GM23338 (cell line): ENCODE measurements at regions not wholly inside any gene's neighbourhood (a gene's known extent, or its start where the extent isn't known, plus 50 kb on each side); places are given as distances from the start of the nearest gene placed in this dataset.

ENCODE experiments used
- ATAC-seq: fragments of 200-7000 bp; cut with Tn5 transposase; 3 replicates; pipeline ENCODE4 v1.9.1; 2020
- DNase-seq: peaks from one replicate; pipeline ENCODE4 v3.0.0-alpha.2; 2015; ENCODE audit warnings: low spot score
- H2AFZ ChIP-seq: fragments of 200-600 bp; sonication (generic); 2 replicates; pipeline ENCODE4 v1.8.0; 2016; ENCODE audit warnings: antibody characterized with exemption, mild to moderate bottlenecking, moderate library complexity
- H3F3A ChIP-seq: fragments of 200-600 bp; sonication (generic); replicated peaks from 2 replicates; pipeline ENCODE4 v1.8.0; 2017; ENCODE audit warnings: antibody characterized with exemption, mixed run types, low read depth
- H3K27ac ChIP-seq: fragments of 200-600 bp; sonication (generic); 2 replicates; pipeline ENCODE4 v1.6.1; 2016; ENCODE audit warnings: low read depth
- H3K27me3 ChIP-seq: fragments of 200-600 bp; sonication (generic); 2 replicates; pipeline ENCODE4 v1.8.0; 2016; ENCODE audit warnings: mild to moderate bottlenecking, mixed run types, moderate library complexity; ENCODE audit not compliant: insufficient read depth
- H3K36me3 ChIP-seq: fragments of 200-600 bp; sonication (generic); 2 replicates; pipeline ENCODE4 v1.8.0; 2016; ENCODE audit warnings: mild to moderate bottlenecking; ENCODE audit not compliant: insufficient read depth
- H3K4me1 ChIP-seq: fragments of 200-600 bp; sonication (generic); 2 replicates; pipeline ENCODE4 v1.8.0; 2016; ENCODE audit warnings: mild to moderate bottlenecking, moderate library complexity; ENCODE audit not compliant: insufficient read depth
- H3K4me2 ChIP-seq: fragments of 200-600 bp; sonication (generic); 2 replicates; pipeline ENCODE4 v1.7.1; 2017; ENCODE audit warnings: mixed run types
- H3K4me3 ChIP-seq: fragments of 200-600 bp; sonication (generic); 2 replicates; pipeline ENCODE4 v1.6.1; 2016; ENCODE audit warnings: mixed run types
- H3K79me2 ChIP-seq: fragments of 200-600 bp; sonication (generic); replicated peaks from 2 replicates; pipeline ENCODE4 v1.8.0; 2017; ENCODE audit warnings: mild to moderate bottlenecking; ENCODE audit not compliant: insufficient read depth
- H3K9me2 ChIP-seq: fragments of 200-600 bp; sonication (generic); 2 replicates; pipeline ENCODE4 v1.8.0; 2017; ENCODE audit not compliant: insufficient read depth
- H4K20me1 ChIP-seq: fragments of 200-600 bp; sonication (generic); replicated peaks from 2 replicates; pipeline ENCODE4 v1.8.0; 2017; ENCODE audit warnings: mild to moderate bottlenecking; ENCODE audit not compliant: insufficient read depth
- H3K27ac Mint-ChIP-seq: 2 replicates; pipeline ENCODE4 v1.8.0; 2020; ENCODE audit warnings: inconsistent platforms, mild to moderate bottlenecking, moderate library complexity, mixed read lengths
- H3K27me3 Mint-ChIP-seq: 3 replicates; pipeline ENCODE4 v1.8.0; 2022; ENCODE audit warnings: low read depth, mild to moderate bottlenecking, moderate library complexity, mixed read lengths, inconsistent platforms; ENCODE audit not compliant: insufficient read depth, poor library complexity
- H3K36me3 Mint-ChIP-seq: 3 replicates; pipeline ENCODE4 v1.8.0; 2021; ENCODE audit warnings: low read depth, mild to moderate bottlenecking, inconsistent platforms, moderate library complexity, mixed read lengths
- H3K4me1 Mint-ChIP-seq: 3 replicates; pipeline ENCODE4 v1.8.0; 2020; ENCODE audit warnings: mild to moderate bottlenecking, inconsistent platforms, mixed read lengths
- H3K4me3 Mint-ChIP-seq: 3 replicates; pipeline ENCODE4 v1.8.0; 2021; ENCODE audit warnings: moderate library complexity, mild to moderate bottlenecking, inconsistent platforms, mixed read lengths
- H3K9me3 Mint-ChIP-seq: 3 replicates; pipeline ENCODE4 v1.8.0; 2020; ENCODE audit warnings: moderate library complexity, mild to moderate bottlenecking, inconsistent platforms, mixed read lengths
- CREB1 ChIP-seq: fragments of 250-450 bp; sonication (Bioruptor Pico); IDR thresholded peaks from 2 replicates; pipeline ENCODE4 v1.5.0; 2020; ENCODE audit warnings: low read depth, mild to moderate bottlenecking, moderate library complexity
- EZH2 ChIP-seq: fragments of 200-600 bp; sonication (generic); IDR thresholded peaks from one replicate; pipeline ENCODE4 v1.8.0; 2017; ENCODE audit warnings: antibody characterized with exemption, mild to moderate bottlenecking, low read depth; ENCODE audit not compliant: unreplicated experiment
- EZH2phosphoT487 ChIP-seq: fragments of 200-600 bp; sonication (generic); IDR thresholded peaks from one replicate; pipeline ENCODE4 v1.8.1; 2018; ENCODE audit warnings: antibody characterized with exemption; ENCODE audit not compliant: unreplicated experiment
- JUNB ChIP-seq: IDR thresholded peaks from one replicate; pipeline ENCODE4 v1.6.1; 2016; ENCODE audit warnings: antibody characterized with exemption; ENCODE audit not compliant: unreplicated experiment
- NANOG ChIP-seq: IDR thresholded peaks from 2 replicates; pipeline ENCODE4 v1.6.1; 2016; ENCODE audit warnings: antibody characterized with exemption, borderline replicate concordance
- POLR2AphosphoS5 ChIP-seq: IDR thresholded peaks from 2 replicates; pipeline ENCODE4 v1.6.1; 2016; ENCODE audit warnings: antibody characterized with exemption, low read depth
- REST ChIP-seq: IDR thresholded peaks from one replicate; pipeline ENCODE4 v1.6.1; 2018; ENCODE audit warnings: antibody characterized with exemption; ENCODE audit not compliant: unreplicated experiment
- STAT1 ChIP-seq: IDR thresholded peaks from one replicate; pipeline ENCODE4 v1.6.1; 2016; ENCODE audit warnings: antibody characterized with exemption; ENCODE audit not compliant: unreplicated experiment
- ZNF114 ChIP-seq: fragments of 250-450 bp; sonication (Bioruptor Pico); IDR thresholded peaks from 2 replicates; pipeline ENCODE4 v1.5.0; 2020; ENCODE audit warnings: mild to moderate bottlenecking, moderate library complexity
- ZNF331 ChIP-seq: fragments of 250-450 bp; sonication (Bioruptor Pico); IDR thresholded peaks from 2 replicates; pipeline ENCODE4 v1.5.0; 2020; ENCODE audit warnings: low read depth, mild to moderate bottlenecking, moderate library complexity
- TF ChIP-seq, protein P1 (sequence below): IDR thresholded peaks from 2 replicates; pipeline ENCODE4 v1.6.1; 2016; ENCODE audit warnings: antibody characterized with exemption
- TF ChIP-seq, protein P2 (sequence below), 2 experiments: fragments of 200-600 bp in 1 of 2; sonication (generic) in 1 of 2; conservative IDR thresholded peaks; 2 replicates each; pipeline versions ENCODE4 v1.5.1 to v1.6.1; 2016 to 2017; ENCODE audit warnings: antibody characterized with exemption in 2 of 2, low read depth in 2 of 2, mild to moderate bottlenecking in 2 of 2, moderate library complexity in 1 of 2

DNA sequence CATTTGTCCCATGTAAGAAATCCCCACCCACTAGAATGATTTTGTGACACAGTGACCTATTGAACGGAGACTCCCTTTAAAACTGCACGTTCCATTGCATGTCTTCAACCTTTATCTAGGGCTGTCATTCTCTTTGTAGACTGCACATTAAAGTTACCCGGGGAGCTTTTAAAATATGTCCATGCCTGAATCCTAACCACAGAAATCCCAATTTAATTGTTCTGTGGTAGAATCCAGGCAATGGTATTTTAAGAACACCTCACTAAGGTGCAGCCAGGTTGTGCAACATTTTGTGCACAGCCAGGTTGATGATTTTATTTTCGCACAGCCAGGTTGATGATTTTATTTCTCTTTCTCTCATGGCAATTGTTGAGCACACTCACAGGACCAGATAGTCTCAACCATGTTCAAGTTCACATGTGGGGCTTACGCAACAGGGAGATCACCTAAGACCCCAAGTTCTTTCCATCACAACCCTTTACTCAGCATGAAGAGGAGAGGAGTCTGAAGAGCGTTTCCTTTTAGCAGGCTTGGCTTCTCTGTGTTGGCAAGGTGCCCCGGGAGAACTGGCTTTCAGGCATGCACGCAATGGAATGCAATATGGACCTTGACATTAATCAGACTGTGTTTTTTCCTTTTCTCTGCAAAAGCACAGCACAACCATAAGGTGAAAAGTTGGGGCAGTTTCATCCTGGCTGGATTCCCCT lies 467.3 kb upstream of the ETAA1 start:
- Histone ChIP-seq H3K4me2 (no peak overlapping the region), H4K20me1 (no peaks in the 10 kb centered on the region), H3F3A (no peaks in the 10 kb centered on the region), H3K4me1 (no peaks in the 10 kb centered on the region), H3K79me2 (no peaks in the 10 kb centered on the region), H3K4me3 (no peak overlapping the region), H3K36me3 (no peaks in the 10 kb centered on the region), H3K27ac (no peak overlapping the region), H3K27me3 (no peaks in the 10 kb centered on the region), H2AFZ (peak overlapping the region; percentile 64; the same call in 1 of the 2 replicates), H3K9me2 (no peaks in the 10 kb centered on the region)
- Mint-ChIP-seq H3K27ac (no peak overlapping the region), H3K9me3 (no peaks in the 10 kb centered on the region), H3K4me3 (no peak overlapping the region), H3K27me3 (no peaks in the 10 kb centered on the region), H3K4me1 (no peaks in the 10 kb centered on the region), H3K36me3 (no peaks in the 10 kb centered on the region)
- no peak for DNase-seq
- ATAC-seq, result no peak
- TF ChIP-seq JUNB (no peak), ZNF331 (CRISPR knock-in tag) (no peak), EZH2 (no peak), EZH2phosphoT487 (no peak)

DNA sequence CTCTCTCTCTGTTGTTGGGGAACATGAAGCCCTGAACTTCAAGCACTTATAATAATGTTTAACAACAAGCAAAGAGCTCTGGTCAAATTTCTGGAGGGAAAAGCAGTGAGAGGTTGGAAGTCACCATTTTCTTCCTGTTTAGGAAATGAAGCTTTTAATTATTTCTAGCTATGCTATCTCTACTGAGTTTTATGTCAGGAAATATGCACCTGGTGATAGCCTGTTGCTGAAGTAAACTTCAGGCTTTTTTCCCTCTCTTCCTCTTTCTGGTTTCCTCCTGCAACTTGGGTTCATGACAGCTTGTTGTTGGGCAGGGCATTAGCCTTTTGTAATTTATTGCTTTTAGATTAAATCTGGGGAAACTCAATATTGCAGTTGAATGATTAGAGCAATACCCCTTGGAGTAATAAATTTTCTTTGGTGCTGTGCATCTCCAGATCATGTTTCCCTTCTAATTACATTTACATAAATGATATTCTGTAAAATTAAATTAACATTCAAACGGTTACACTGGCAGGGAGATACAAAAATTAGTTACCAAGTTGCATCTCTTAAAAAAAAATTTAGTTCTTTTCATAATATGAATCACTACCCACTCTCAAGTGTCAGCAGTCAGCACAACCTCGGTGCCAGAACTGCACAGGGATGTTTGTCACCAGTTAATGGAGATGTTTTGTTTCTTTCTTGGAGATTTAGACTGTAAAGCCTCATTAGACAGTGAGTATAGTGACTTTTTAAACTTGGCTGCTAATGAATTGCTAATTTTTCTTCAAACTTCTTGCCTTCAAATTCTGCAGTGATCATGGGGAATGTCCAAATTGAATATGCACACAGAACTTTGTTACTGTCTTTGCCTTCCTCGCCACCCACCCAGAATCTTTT lies 466.6 kb upstream of the ETAA1 start:
- no peaks in the 10 kb centered on the region for H3K27me3 ChIP-seq
- H3K27ac ChIP-seq, result no peak overlapping the region
- H3K4me3 ChIP-seq, result no peak overlapping the region
- no peak overlapping the region for H3K4me2 ChIP-seq
- ATAC-seq (no peak), DNase-seq (no peak)
- no peaks in the 10 kb centered on the region for H3K36me3 ChIP-seq
- H2AFZ ChIP-seq, result peak overlapping the region; percentile 64; the same call in 1 of the 2 replicates
- Mint-ChIP-seq H3K27ac (no peak overlapping the region), H3K4me3 (no peak overlapping the region), H3K36me3 (no peaks in the 10 kb centered on the region), H3K4me1 (no peaks in the 10 kb centered on the region), H3K27me3 (no peaks in the 10 kb centered on the region), H3K9me3 (no peaks in the 10 kb centered on the region)
- no peaks in the 10 kb centered on the region for H3K9me2 ChIP-seq
- H3K79me2 ChIP-seq, result no peaks in the 10 kb centered on the region
- H3K4me1 ChIP-seq, result no peaks in the 10 kb centered on the region
- H4K20me1 ChIP-seq, result no peaks in the 10 kb centered on the region
- H3F3A ChIP-seq, result no peaks in the 10 kb centered on the region
- no peak for TF ChIP-seq EZH2
- no peak for TF ChIP-seq JUNB
- TF ChIP-seq ZNF331 (CRISPR knock-in tag), result no peak
- TF ChIP-seq EZH2phosphoT487, result no peak
- no peak for TF ChIP-seq POLR2AphosphoS5
- no peak for TF ChIP-seq STAT1
- TF ChIP-seq, protein P1, sequence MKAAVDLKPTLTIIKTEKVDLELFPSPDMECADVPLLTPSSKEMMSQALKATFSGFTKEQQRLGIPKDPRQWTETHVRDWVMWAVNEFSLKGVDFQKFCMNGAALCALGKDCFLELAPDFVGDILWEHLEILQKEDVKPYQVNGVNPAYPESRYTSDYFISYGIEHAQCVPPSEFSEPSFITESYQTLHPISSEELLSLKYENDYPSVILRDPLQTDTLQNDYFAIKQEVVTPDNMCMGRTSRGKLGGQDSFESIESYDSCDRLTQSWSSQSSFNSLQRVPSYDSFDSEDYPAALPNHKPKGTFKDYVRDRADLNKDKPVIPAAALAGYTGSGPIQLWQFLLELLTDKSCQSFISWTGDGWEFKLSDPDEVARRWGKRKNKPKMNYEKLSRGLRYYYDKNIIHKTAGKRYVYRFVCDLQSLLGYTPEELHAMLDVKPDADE, result no peak
- TF ChIP-seq CREB1 (CRISPR knock-in tag), result no peak
- TF ChIP-seq, protein P2, sequence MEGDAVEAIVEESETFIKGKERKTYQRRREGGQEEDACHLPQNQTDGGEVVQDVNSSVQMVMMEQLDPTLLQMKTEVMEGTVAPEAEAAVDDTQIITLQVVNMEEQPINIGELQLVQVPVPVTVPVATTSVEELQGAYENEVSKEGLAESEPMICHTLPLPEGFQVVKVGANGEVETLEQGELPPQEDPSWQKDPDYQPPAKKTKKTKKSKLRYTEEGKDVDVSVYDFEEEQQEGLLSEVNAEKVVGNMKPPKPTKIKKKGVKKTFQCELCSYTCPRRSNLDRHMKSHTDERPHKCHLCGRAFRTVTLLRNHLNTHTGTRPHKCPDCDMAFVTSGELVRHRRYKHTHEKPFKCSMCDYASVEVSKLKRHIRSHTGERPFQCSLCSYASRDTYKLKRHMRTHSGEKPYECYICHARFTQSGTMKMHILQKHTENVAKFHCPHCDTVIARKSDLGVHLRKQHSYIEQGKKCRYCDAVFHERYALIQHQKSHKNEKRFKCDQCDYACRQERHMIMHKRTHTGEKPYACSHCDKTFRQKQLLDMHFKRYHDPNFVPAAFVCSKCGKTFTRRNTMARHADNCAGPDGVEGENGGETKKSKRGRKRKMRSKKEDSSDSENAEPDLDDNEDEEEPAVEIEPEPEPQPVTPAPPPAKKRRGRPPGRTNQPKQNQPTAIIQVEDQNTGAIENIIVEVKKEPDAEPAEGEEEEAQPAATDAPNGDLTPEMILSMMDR (conservative IDR thresholded peaks at IDR 0.05; ENCODE audit: low read depth in 2 of 2), result no peak
- no peak for TF ChIP-seq NANOG
- TF ChIP-seq ZNF114, result no peak
- TF ChIP-seq REST, result no peak
